Kidney epithelial cell (primary cell): ENCODE measurements at regions not wholly inside any gene's neighbourhood (a gene's known extent, or its start where the extent isn't known, plus 50 kb on each side); places are given as distances from the start of the nearest gene placed in this dataset.
A peak's percentile ranks its signal among the peaks of the same experiment; 100 is the strongest.

ENCODE experiments used
- DNase-seq: peaks from one replicate; pipeline ENCODE4 v3.0.0-alpha.2; 2010; ENCODE audit warnings: low read depth
- H3K27me3 ChIP-seq: 2 replicates; pipeline ENCODE4 v1.6.0; 2011; ENCODE audit warnings: low read length; ENCODE audit not compliant: control insufficient read depth, insufficient read depth
- H3K36me3 ChIP-seq: 2 replicates; pipeline ENCODE4 v1.5.1; 2011; ENCODE audit warnings: low read length; ENCODE audit not compliant: control insufficient read depth, insufficient read depth
- H3K4me3 ChIP-seq: 2 replicates; pipeline ENCODE4 v1.5.1; 2011; ENCODE audit warnings: low read depth, mild to moderate bottlenecking, control low read depth, low read length
- CTCF ChIP-seq: IDR thresholded peaks from 2 replicates; pipeline ENCODE4 v1.5.1; 2011; ENCODE audit warnings: mild to moderate bottlenecking, moderate library complexity, low read length, control low read depth, inconsistent platforms; ENCODE audit not compliant: insufficient read depth, poor library complexity, severe bottlenecking

- DNase-seq: no peak
- no peak overlapping the region for H3K4me3 ChIP-seq
- H3K36me3 ChIP-seq: no peaks in the 10 kb centered on the region
- no peaks in the 10 kb centered on the region for H3K27me3 ChIP-seq
- TF ChIP-seq CTCF: no peak
Measured at GRCh38 chr6:97923249-97923648, 640.2 kb upstream of the MMS22L start.

GRCh38 chr6:97925504-97925903 is 642.5 kb upstream of the MMS22L start:
- Histone ChIP-seq H3K36me3 (no peaks in the 10 kb centered on the region), H3K27me3 (no peaks in the 10 kb centered on the region)
- no peak for DNase-seq

GRCh38 chr6:97939440-97940168 is 656.6 kb upstream of the MMS22L start:
- no peak for DNase-seq

More at GRCh38 chr6:97925504-97925903, 642.5 kb upstream of the MMS22L start:
- no peak overlapping the region for H3K4me3 ChIP-seq
- no peak for TF ChIP-seq CTCF

GRCh38 chr6:97947841-97948240 is 664.8 kb upstream of the MMS22L start:
- Histone ChIP-seq H3K4me3 (no peak overlapping the region), H3K36me3 (no peaks in the 10 kb centered on the region), H3K27me3 (no peaks in the 10 kb centered on the region)
- no peak for TF ChIP-seq CTCF
- DNase-seq: peak; percentile 95

More at GRCh38 chr6:97939440-97940168, 656.6 kb upstream of the MMS22L start:
- Histone ChIP-seq H3K4me3 (no peak overlapping the region), H3K36me3 (no peaks in the 10 kb centered on the region), H3K27me3 (no peaks in the 10 kb centered on the region)
- TF ChIP-seq CTCF: no peak

GRCh38 chr6:97958134-97958533 is 675.1 kb upstream of the MMS22L start:
- no peaks in the 10 kb centered on the region for H3K36me3 ChIP-seq
- no peak overlapping the region for H3K4me3 ChIP-seq
- H3K27me3 ChIP-seq: no peaks in the 10 kb centered on the region
- no peak for TF ChIP-seq CTCF
- DNase-seq: no peak

GRCh38 chr6:97963193-97963592 is 680.2 kb upstream of the MMS22L start:
- no peaks in the 10 kb centered on the region for H3K36me3 ChIP-seq
- TF ChIP-seq CTCF: no peak
- DNase-seq: no peak
- H3K4me3 ChIP-seq: no peak overlapping the region
- H3K27me3 ChIP-seq: no peaks in the 10 kb centered on the region
